ENCODE measurements at regions not wholly inside any gene's neighbourhood (a gene's known extent, or its start where the extent isn't known, plus 50 kb on each side); places are given as distances from the start of the nearest gene placed in this dataset.
A peak's percentile ranks its signal among the peaks of the same experiment; 100 is the strongest.

DNA sequence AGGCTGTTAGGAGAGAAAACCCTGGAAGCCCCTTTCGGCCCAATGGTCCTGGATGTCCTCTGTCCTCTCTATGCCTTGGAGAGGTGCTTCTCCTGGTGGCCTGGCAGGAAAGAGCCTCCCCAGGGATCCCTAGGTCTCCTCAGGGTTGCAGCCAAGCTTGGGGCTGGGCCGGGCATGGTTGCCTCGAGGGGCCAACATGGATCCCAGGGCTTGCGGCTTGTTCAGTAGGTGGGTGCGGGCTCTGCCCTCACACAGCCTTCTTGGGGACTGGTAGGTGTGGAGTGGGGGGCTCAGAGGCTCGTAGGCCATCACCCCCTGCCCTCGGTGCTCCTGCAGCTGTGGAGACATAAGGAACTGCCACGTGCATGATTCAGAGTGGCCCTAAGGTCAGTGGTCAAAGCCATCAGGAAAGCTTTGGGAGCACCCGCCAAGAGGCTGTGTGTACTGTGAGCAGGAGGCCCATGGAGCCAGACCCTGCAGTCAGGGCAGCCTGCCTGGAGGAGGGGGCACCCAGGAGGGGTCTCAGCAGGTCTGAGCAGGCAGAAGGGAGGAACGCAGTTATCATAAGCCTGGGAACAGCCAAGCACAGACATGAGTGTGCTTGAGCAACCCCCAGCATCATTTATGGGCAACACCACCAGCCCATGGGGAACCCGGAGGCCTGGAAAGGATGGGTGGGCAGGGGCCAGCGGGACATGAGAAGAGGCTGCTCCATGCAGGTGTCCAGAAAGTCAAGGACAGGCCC is 231.0 kb downstream of the GLI2 start:
- Histone ChIP-seq H3K36me3 (no peaks in the 10 kb centered on the region), H3K27ac (no peak overlapping the region), H3K4me3 (no peak overlapping the region), H3K4me1 (no peaks in the 10 kb centered on the region), H3K9me3 (no peaks in the 10 kb centered on the region), H3K27me3 (no peaks in the 10 kb centered on the region)
- TF ChIP-seq POLR2AphosphoS5 (IDR thresholded peaks at IDR 0.05) (no peak), EP300 (IDR thresholded peaks at IDR 0.05) (no peak), POLR2A (IDR thresholded peaks at IDR 0.05) (no peak)
- TF ChIP-seq, protein P1, sequence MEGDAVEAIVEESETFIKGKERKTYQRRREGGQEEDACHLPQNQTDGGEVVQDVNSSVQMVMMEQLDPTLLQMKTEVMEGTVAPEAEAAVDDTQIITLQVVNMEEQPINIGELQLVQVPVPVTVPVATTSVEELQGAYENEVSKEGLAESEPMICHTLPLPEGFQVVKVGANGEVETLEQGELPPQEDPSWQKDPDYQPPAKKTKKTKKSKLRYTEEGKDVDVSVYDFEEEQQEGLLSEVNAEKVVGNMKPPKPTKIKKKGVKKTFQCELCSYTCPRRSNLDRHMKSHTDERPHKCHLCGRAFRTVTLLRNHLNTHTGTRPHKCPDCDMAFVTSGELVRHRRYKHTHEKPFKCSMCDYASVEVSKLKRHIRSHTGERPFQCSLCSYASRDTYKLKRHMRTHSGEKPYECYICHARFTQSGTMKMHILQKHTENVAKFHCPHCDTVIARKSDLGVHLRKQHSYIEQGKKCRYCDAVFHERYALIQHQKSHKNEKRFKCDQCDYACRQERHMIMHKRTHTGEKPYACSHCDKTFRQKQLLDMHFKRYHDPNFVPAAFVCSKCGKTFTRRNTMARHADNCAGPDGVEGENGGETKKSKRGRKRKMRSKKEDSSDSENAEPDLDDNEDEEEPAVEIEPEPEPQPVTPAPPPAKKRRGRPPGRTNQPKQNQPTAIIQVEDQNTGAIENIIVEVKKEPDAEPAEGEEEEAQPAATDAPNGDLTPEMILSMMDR (IDR thresholded peaks at IDR 0.05): no peak
- no peak for ATAC-seq (ENCODE audit: low FRiP score in 2 of 2)
- peak in 1 of 2 donors; percentile 66 for DNase-seq
- WGBS, 2 donors: 85 to 90% methylated on average over 7 to 9 of the region's 12 CpGs

DNA sequence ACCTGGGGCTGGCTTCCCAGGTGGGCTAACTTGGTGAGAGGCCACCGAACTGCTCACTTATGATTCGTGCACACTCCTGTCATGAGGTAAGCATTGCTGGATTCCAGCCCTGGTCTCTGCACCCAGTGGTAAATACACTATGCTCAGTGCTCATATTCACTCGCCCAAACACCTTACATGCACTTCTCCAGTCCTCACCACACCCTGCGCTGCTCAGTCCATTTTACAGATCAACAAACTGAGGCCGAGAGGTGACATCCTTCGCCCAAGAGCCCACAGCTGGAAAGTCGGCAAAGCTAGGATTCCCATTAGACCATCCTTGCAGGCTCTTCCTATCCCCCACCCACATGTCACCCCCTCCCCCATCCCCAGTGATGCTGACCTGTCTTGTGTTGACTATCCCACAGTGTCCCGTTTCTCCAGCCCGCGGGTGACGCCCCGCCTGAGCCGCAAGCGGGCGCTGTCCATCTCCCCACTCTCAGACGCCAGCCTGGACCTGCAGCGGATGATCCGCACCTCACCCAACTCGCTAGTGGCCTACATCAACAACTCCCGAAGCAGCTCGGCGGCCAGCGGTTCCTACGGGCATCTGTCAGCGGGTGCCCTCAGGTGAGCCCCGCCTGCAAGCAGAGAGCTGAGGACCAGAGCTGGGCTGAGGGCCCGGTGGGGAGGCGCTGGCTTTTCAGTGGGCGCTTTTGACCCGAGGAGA is 232.8 kb downstream of the GLI2 start:
- TF ChIP-seq POLR2A (IDR thresholded peaks at IDR 0.05): no peak
- TF ChIP-seq EP300 (IDR thresholded peaks at IDR 0.05): no peak
- no peak for TF ChIP-seq POLR2AphosphoS5 (IDR thresholded peaks at IDR 0.05)
- TF ChIP-seq, protein P1 (IDR thresholded peaks at IDR 0.05): no peak
- ATAC-seq (ENCODE audit: low FRiP score in 2 of 2): no peak

DNA sequence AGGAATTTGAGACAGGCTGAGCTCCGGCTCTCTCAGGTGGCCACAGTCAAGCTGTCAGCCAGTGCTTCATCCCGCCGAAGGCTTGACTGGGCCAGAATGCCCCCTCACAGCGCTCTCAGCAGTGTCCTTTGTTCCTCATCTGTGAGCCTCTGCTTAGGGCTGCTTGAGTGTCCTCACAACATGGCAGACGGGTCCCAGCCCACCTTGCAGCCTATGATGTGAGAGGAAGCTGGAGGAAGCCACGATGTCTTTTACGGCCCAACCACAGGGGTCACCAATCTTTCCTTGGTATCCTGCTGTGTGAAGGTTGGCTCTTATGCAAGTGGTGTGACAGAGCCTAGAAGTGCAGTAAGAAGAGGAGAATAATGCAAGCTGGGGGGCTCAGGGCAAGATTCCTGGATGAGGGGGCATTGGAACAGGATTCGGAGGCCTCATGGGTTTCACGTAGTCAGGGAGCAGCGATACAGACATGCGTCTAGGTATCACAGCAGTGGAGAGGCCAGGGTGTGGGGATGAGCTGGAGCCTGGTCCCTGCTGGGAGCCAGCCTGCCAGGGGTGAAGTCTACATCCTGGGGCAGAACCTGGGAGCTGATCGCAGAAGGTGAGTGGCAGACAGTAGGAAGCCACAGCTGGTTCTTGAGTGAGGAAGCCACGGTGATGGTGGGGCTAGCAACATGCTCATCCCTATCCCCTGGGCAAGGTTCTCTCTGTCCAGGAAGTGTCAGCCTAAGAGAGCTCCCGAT is 234.1 kb downstream of the GLI2 start:
- DNase-seq (no peak), ATAC-seq (ENCODE audit: low FRiP score in 2 of 2) (no peak)
- H3K4me3 ChIP-seq: no peak overlapping the region
- TF ChIP-seq POLR2AphosphoS5 (IDR thresholded peaks at IDR 0.05): no peak
- TF ChIP-seq, protein P1 (IDR thresholded peaks at IDR 0.05): no peak
- no peak for TF ChIP-seq POLR2A (IDR thresholded peaks at IDR 0.05)
- no peak for TF ChIP-seq EP300 (IDR thresholded peaks at IDR 0.05)
- no peaks in the 10 kb centered on the region for H3K9me3 ChIP-seq
- H3K36me3 ChIP-seq: no peaks in the 10 kb centered on the region
- H3K4me1 ChIP-seq: no peaks in the 10 kb centered on the region
- 80 to 87% methylated on average over 13 to 14 of the region's 14 CpGs for WGBS, 2 donors
- no peak overlapping the region for H3K27ac ChIP-seq
- no peaks in the 10 kb centered on the region for H3K27me3 ChIP-seq

More for the DNA sequence above, 232.8 kb downstream of the GLI2 start:
- 92 to 94% methylated on average over 29 to 30 of the region's 30 CpGs for WGBS, 2 donors
- Histone ChIP-seq H3K27ac (no peak overlapping the region), H3K27me3 (no peaks in the 10 kb centered on the region), H3K4me1 (no peaks in the 10 kb centered on the region), H3K4me3 (no peak overlapping the region), H3K36me3 (no peaks in the 10 kb centered on the region), H3K9me3 (no peaks in the 10 kb centered on the region)
- peak in 1 of 2 donors; percentile 73 for DNase-seq

DNA sequence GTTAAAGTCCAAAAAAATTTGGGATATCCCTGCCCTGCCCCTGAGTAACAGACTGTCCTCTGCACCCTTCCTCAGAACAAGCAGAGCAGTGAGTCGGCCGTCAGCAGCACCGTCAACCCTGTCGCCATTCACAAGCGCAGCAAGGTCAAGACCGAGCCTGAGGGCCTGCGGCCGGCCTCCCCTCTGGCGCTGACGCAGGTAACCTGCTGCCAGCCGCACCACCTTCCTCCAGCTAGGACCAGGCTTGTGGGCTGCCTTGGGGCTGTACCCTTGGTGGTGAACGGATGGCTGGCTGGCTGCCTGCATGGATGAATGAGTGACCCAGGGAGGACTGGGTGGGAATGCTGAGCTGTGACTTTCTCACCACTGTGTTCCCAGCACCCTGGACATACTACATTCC is 236.2 kb downstream of the GLI2 start:
- ATAC-seq (ENCODE audit: low FRiP score in 2 of 2) (no peak), DNase-seq (no peak)
- WGBS, 2 donors: 93 to 97% methylated on average over 6 to 12 of the region's 12 CpGs
- H3K4me1 ChIP-seq: no peaks in the 10 kb centered on the region
- no peaks in the 10 kb centered on the region for H3K9me3 ChIP-seq
- H3K27ac ChIP-seq: no peak overlapping the region
- TF ChIP-seq, protein P1 (IDR thresholded peaks at IDR 0.05): no peak
- TF ChIP-seq EP300 (IDR thresholded peaks at IDR 0.05): no peak
- no peak for TF ChIP-seq POLR2AphosphoS5 (IDR thresholded peaks at IDR 0.05)
- no peak for TF ChIP-seq POLR2A (IDR thresholded peaks at IDR 0.05)
- no peak overlapping the region for H3K4me3 ChIP-seq
- no peaks in the 10 kb centered on the region for H3K27me3 ChIP-seq
- no peaks in the 10 kb centered on the region for H3K36me3 ChIP-seq

Measured in upper lobe of left lung (tissue), 6 donors.